H1 (cell line): ENCODE measurements at regions not wholly inside any gene's neighbourhood (a gene's known extent, or its start where the extent isn't known, plus 50 kb on each side); places are given as distances from the start of the nearest gene placed in this dataset.
"Not testable (repeated sequence)": the region's sequence is repeated elsewhere in the genome, so short reads cannot be mapped to it uniquely, and the experiment has no call there.

ENCODE experiments used
- EP300 ChIP-seq, 2 experiments: IDR thresholded peaks; 1 replicate in 1 of 2; 2 replicates in 1 of 2; pipeline ENCODE4 v1.6.1; 2011 to 2012; ENCODE audit warnings: low read depth in 2 of 2, low read length in 2 of 2, mild to moderate bottlenecking in 2 of 2, borderline replicate concordance in 1 of 2, inconsistent platforms in 1 of 2, moderate library complexity in 1 of 2
- POLR2AphosphoS5 ChIP-seq: IDR thresholded peaks from 2 replicates; pipeline ENCODE4 v1.6.1; 2011; ENCODE audit warnings: low read depth, low read length
- RAD21 ChIP-seq, 2 experiments: IDR thresholded peaks in 1 of 2; conservative IDR thresholded peaks in 1 of 2; 2 replicates each; pipeline ENCODE4 v1.6.1; 2011; ENCODE audit warnings: low read depth in 2 of 2, low read length in 2 of 2, improper control_type of control experiment in 1 of 2, inconsistent platforms in 1 of 2, mild to moderate bottlenecking in 1 of 2, moderate library complexity in 1 of 2
- TAF1 ChIP-seq: IDR thresholded peaks from 2 replicates; pipeline ENCODE4 v1.6.1; 2011; ENCODE audit warnings: mild to moderate bottlenecking, low read depth, low read length

DNA sequence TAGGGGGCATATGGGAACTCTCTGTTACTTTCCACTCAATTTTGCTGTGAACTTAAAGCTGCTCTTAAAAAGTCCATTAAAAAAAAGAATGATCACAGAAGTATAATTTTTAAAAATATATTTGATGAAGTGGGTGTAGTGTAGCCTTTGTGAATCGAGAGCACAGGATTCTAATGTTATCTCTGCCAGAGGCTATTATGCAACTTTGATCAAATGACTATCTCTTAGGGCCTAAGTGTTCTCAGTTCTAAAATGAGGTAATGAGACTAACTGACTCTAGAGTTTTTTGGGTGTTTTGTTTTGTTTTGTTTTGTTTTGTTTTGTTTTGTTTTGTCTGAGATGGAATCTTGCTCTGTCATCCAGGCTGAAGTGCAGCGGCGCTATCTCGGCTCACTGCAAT, 143.2 kb downstream of the FAM72B start:
- not testable (repeated sequence) for TF ChIP-seq RAD21 (IDR thresholded peaks at IDR 0.05 in 1 of 2, conservative IDR thresholded peaks at IDR 0.05 in 1 of 2; ENCODE audit: low read depth in 2 of 2, low read length in 2 of 2); EP300 (IDR thresholded peaks at IDR 0.05; ENCODE audit: borderline replicate concordance in 1 of 2, low read depth in 2 of 2, low read length in 2 of 2); POLR2AphosphoS5; TAF1
